Dendritic cell treated with granulocyte-macrophage colony-stimulating factor and Interleukin-4, amounts not matched to agents 40 ng/mL and 50 ng/mL, for 4 days (primary cell): ENCODE measurements at regions not wholly inside any gene's neighbourhood (a gene's known extent, or its start where the extent isn't known, plus 50 kb on each side); places are given as distances from the start of the nearest gene placed in this dataset.
"Not testable (repeated sequence)": the region's sequence is repeated elsewhere in the genome, so short reads cannot be mapped to it uniquely, and the experiment has no call there.

Experiments
- H3K27ac Mint-ChIP-seq: one replicate; pipeline ENCODE4 v1.8.0; 2022; ENCODE audit warnings: mild to moderate bottlenecking, mixed read lengths
- H3K27me3 Mint-ChIP-seq: one replicate; pipeline ENCODE4 v1.8.0; 2022; ENCODE audit warnings: mild to moderate bottlenecking, mixed read lengths
- H3K36me3 Mint-ChIP-seq: one replicate; pipeline ENCODE4 v1.8.0; 2022; ENCODE audit warnings: low read depth, mixed read lengths
- H3K4me1 Mint-ChIP-seq: one replicate; pipeline ENCODE4 v1.8.0; 2022; ENCODE audit warnings: low read depth, mixed read lengths
- H3K4me3 Mint-ChIP-seq: one replicate; pipeline ENCODE4 v1.8.0; 2022; ENCODE audit warnings: mild to moderate bottlenecking, moderate library complexity, mixed read lengths
- H3K9me3 Mint-ChIP-seq: one replicate; pipeline ENCODE4 v1.8.0; 2022; ENCODE audit warnings: mixed read lengths
- intact Hi-C: fragments of 100-400 bp; cut with micrococcal nuclease; formaldehyde crosslinking; loops from one replicate; pipeline ENCODE4 v1.15.0; 2022

DNA sequence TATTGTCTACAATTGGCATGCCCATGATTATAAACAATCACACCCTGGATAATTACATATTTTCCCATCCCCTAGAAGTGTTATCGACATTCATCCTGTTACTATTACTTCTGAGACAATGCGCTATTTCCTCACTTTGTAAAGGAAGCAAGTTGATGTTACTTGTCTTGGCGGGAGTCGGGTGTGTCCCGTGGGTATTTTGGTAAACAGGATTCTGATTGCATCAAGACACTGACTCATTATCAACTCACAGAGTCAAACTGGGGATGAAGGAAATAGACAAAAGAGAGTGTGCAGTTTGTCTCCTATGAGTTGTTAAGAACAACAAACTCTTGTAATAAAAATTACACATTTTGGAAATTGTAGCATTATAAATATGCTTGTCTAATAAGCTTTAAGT is 142.7 kb downstream of the GALR1 start:
- H3K4me3 Mint-ChIP-seq, result no peak overlapping the region
- no peaks in the 10 kb centered on the region for H3K36me3 Mint-ChIP-seq
- H3K27me3 Mint-ChIP-seq, result no peaks in the 10 kb centered on the region
- H3K9me3 Mint-ChIP-seq, result no peaks in the 10 kb centered on the region
- no peaks in the 10 kb centered on the region for H3K4me1 Mint-ChIP-seq
- intact Hi-C loops, result no loop called here
- no peak overlapping the region for H3K27ac Mint-ChIP-seq

DNA sequence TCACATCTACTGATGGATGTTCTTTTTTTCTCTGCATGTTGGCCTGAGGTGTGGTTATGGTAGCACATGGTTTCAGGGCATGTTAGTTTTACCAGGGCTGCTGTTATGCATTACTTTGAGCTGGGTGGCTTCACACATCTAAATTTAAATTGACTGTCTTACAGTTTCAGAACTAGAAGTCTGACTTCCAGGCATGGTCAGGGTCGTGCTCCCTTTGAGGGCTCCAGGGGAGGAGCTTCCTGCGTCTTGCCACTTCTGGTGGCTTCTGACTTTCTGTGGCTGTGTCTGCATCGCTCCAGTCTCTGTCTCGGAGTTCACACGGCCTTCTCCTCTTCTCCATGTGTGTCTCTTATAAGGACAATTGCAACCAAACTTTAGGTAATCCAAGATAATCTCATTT is 143.9 kb downstream of the GALR1 start:
- intact Hi-C loops, result no loop called here
- no peaks in the 10 kb centered on the region for H3K36me3 Mint-ChIP-seq
- H3K4me3 Mint-ChIP-seq, result no peak overlapping the region
- H3K4me1 Mint-ChIP-seq, result no peaks in the 10 kb centered on the region
- H3K9me3 Mint-ChIP-seq, result no peaks in the 10 kb centered on the region
- no peak overlapping the region for H3K27ac Mint-ChIP-seq
- H3K27me3 Mint-ChIP-seq, result no peaks in the 10 kb centered on the region

DNA sequence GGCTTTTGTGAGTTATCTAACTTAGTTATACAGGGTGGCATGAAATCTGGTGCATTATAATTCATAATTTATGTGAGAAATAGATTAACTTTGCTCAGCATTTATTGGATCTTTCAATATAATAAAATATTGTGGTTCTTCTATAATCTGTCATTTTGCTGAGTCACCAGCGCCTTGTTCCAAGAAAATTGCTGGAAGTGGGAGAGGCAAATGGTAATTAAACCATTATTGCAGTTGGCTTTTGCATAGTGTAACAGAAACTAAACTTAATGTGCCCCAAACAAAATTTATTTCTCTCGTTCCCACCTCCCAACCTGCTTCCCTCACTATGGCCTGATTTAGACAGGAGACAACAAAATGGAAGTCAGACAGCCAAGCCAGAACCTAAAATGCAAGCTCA is 146.3 kb downstream of the GALR1 start:
- no peak overlapping the region for H3K27ac Mint-ChIP-seq
- H3K36me3 Mint-ChIP-seq, result no peaks in the 10 kb centered on the region
- H3K4me3 Mint-ChIP-seq, result no peak overlapping the region
- no peaks in the 10 kb centered on the region for H3K9me3 Mint-ChIP-seq
- H3K27me3 Mint-ChIP-seq, result no peaks in the 10 kb centered on the region
- H3K4me1 Mint-ChIP-seq, result no peaks in the 10 kb centered on the region
- intact Hi-C loops, result no loop called here

DNA sequence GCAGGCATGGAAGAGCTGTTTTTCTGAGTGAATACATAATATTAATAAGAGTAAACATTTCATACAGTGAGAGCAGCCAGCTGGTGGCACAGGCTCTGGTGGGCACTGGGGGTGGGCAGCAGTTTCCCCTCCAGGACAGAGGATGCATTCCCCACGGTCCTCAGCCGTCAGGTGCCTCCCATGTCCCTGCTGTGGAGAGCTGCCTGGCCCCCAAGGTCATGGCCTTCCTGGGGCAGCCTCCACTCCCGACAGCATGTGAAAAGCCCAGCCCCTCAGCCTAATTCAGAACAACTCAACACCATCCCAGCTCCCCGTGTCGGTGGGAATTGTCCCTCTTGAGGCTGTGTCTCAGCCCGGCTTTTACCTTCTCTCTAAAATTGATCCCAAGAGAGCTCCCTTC is 147.4 kb downstream of the GALR1 start:
- no peak overlapping the region for H3K27ac Mint-ChIP-seq
- H3K27me3 Mint-ChIP-seq, result no peaks in the 10 kb centered on the region
- no peaks in the 10 kb centered on the region for H3K9me3 Mint-ChIP-seq
- no peaks in the 10 kb centered on the region for H3K4me1 Mint-ChIP-seq
- intact Hi-C loops, result no loop called here
- H3K36me3 Mint-ChIP-seq, result no peaks in the 10 kb centered on the region
- no peak overlapping the region for H3K4me3 Mint-ChIP-seq

DNA sequence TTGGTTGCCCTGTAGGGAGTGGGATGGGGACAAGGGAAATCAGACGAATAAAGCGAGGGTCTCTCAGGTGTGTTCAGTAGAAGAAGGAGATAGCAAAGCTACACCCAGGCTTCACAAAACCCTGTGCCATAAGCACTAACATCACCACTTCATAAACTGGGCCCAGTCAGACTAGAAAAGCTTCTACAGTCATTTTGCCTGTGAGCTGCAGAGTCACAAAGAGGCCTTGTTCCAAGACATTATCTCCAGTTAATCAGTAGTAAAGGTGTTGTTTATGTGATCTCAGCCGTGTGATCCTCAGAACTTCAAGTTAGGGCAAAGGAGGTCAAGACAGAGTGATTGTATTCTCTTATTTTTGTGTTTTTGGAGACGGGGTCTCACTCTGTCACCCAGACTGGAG is 148.0 kb downstream of the GALR1 start:
- Mint-ChIP-seq H3K27ac (no peak overlapping the region), H3K9me3 (no peaks in the 10 kb centered on the region), H3K4me3 (no peak overlapping the region), H3K36me3 (no peaks in the 10 kb centered on the region), H3K4me1 (no peaks in the 10 kb centered on the region), H3K27me3 (no peaks in the 10 kb centered on the region)
- intact Hi-C loops, result loop anchor here (2.0 kb wide), 1 partner anchor 39 kb away; no protein-coding TSS in a partner anchor

DNA sequence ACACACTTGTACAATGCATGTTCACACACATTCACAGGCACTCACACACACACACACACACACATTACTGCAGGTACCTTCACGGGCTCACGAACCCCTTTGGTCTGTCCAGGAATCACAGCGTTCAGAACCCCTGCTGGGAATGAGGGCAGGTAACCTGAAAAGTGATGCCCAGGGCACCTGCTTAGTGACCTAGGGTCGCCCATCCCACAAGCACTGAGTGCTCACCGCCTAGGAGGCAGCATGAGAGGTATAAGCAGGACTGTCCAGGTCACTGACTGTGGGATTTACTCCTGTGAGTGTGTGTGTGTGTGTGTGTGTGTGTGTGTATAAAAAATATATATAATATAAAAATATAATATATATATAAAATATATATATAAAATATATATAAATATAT is 150.9 kb downstream of the GALR1 start:
- intact Hi-C loops, result no loop called here
- H3K36me3 Mint-ChIP-seq, result no peaks in the 10 kb centered on the region
- H3K27me3 Mint-ChIP-seq, result no peaks in the 10 kb centered on the region
- no peaks in the 10 kb centered on the region for H3K9me3 Mint-ChIP-seq
- H3K27ac Mint-ChIP-seq, result no peak overlapping the region
- H3K4me1 Mint-ChIP-seq, result no peaks in the 10 kb centered on the region
- H3K4me3 Mint-ChIP-seq, result no peak overlapping the region

DNA sequence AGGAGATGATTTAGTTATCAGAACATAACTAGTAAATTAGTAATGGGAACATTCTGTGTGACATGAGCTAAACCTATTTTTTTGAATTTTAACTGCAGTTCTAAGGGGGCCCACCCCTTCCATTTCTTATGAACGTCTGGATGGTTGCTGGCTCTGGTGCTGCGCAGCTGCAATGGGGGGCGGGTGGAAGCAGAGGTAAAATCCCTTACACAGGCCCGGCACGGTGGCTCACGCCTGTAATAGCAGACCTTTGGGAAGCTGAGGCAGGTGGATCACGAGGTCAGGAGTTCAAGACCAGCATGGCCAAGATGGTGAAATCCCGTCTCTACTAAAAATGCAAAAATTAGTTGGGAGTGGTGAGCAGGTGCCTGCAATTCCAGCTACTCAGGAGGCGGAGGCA is 151.5 kb downstream of the GALR1 start:
- H3K9me3 Mint-ChIP-seq, result no peaks in the 10 kb centered on the region
- no peak overlapping the region for H3K4me3 Mint-ChIP-seq
- H3K36me3 Mint-ChIP-seq, result no peaks in the 10 kb centered on the region
- intact Hi-C loops, result no loop called here
- H3K4me1 Mint-ChIP-seq, result no peaks in the 10 kb centered on the region
- H3K27ac Mint-ChIP-seq, result no peak overlapping the region
- H3K27me3 Mint-ChIP-seq, result no peaks in the 10 kb centered on the region

DNA sequence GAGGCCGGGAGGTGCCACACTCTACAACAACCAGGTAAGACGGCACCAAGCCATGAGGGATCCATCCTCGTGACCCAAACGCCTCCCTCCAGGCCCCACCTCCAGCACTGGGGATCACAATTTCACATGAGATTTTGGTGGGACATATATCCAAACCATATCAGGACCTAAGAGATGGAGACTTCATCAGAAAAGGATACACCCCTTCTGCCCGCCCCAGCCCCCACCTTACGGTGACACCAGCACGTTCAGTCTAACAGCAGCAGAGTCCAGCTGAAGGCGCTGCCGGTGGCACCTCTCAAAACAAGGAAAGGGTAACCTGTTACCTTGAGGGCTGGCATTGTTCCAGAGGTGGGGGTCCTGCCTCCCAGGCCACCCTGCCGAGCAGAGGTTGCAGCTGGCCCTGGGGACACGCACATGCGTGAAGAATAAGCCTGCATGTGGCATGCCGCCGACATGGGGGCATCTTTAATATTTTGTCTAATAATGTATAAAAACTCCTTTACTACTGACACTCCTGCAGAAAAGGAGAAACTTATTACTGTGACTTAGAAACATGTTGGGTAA is 154.4 kb downstream of the GALR1 start:
- H3K27ac Mint-ChIP-seq, result no peak overlapping the region
- intact Hi-C loops, result no loop called here

DNA sequence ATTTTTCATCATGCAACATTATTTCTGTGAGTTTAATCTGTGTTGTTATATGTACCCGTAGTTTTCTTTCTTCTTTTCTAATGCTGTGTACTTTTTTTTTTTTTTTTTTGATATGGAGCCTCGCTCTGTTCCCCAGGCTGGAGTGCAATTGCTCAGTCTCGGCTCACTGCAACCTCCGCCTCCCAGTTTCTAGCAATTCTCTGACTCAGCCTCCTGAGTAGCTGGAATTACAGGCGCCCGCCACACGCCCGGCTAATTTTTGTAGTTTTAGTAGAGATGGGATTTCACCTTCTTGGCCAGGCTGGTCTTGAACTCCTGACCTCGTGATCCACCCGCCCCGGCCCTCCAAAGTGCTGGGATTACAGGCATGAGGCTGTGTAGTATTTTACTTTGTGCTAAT is 155.4 kb downstream of the GALR1 start:
- H3K27ac Mint-ChIP-seq, result no peak overlapping the region

More for the DNA sequence above, 154.4 kb downstream of the GALR1 start:
- no peaks in the 10 kb centered on the region for H3K9me3 Mint-ChIP-seq
- no peaks in the 10 kb centered on the region for H3K27me3 Mint-ChIP-seq
- H3K4me3 Mint-ChIP-seq, result no peak overlapping the region
- H3K36me3 Mint-ChIP-seq, result no peaks in the 10 kb centered on the region
- H3K4me1 Mint-ChIP-seq, result no peaks in the 10 kb centered on the region

DNA sequence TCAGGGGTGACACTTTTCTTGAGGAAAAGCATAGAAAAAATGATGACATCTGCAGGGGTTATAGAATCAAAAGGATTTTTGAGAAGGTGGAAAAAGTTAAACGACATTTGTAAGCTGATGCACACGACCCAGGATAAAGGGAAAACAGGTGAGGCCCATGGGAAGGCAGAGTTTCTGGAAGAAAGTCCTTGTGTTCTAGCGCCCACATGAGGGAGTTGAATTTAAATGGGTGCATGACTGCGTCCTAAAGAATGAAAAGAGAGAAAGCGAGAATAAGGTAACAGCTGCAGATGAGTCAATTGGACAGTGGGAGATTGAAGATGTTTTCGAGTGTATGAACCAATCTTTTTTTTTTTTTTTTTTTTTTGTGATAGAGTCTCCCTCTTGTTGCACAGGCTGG is 158.1 kb downstream of the GALR1 start:
- no peak overlapping the region for H3K4me3 Mint-ChIP-seq
- intact Hi-C loops, result no loop called here

More for the DNA sequence above, 155.4 kb downstream of the GALR1 start:
- Mint-ChIP-seq H3K36me3 (no peaks in the 10 kb centered on the region), H3K4me3 (no peak overlapping the region), H3K4me1 (no peaks in the 10 kb centered on the region), H3K9me3 (no peaks in the 10 kb centered on the region), H3K27me3 (no peaks in the 10 kb centered on the region)
- intact Hi-C loops, result no loop called here

DNA sequence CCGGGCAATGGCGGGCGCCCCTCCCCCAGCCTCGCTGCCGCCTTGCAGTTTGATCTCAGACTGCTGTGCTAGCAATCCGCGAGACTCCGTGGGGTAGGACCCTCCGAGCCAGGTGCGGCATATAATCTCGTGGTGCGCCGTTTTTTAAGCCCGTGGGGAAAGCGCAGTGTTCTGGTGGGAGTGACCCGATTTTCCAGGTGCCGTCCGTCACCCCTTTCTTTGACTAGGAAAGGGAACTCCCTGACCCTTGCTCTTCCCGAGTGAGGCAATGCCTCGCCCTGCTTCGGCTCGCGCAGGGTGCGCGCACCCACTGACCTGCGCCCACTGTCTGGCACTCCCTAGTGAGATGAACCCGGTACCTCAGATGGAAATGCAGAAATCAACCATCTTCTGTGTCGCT is 171.9 kb downstream of the GALR1 start:
- H3K9me3 Mint-ChIP-seq, H3K4me1 Mint-ChIP-seq, H3K36me3 Mint-ChIP-seq, intact Hi-C loops, H3K27ac Mint-ChIP-seq, H3K4me3 Mint-ChIP-seq, H3K27me3 Mint-ChIP-seq: not testable (repeated sequence)

More for the DNA sequence above, 158.1 kb downstream of the GALR1 start:
- H3K9me3 Mint-ChIP-seq, result no peaks in the 10 kb centered on the region
- no peaks in the 10 kb centered on the region for H3K36me3 Mint-ChIP-seq
- no peaks in the 10 kb centered on the region for H3K4me1 Mint-ChIP-seq
- no peaks in the 10 kb centered on the region for H3K27me3 Mint-ChIP-seq
- no peak overlapping the region for H3K27ac Mint-ChIP-seq

DNA sequence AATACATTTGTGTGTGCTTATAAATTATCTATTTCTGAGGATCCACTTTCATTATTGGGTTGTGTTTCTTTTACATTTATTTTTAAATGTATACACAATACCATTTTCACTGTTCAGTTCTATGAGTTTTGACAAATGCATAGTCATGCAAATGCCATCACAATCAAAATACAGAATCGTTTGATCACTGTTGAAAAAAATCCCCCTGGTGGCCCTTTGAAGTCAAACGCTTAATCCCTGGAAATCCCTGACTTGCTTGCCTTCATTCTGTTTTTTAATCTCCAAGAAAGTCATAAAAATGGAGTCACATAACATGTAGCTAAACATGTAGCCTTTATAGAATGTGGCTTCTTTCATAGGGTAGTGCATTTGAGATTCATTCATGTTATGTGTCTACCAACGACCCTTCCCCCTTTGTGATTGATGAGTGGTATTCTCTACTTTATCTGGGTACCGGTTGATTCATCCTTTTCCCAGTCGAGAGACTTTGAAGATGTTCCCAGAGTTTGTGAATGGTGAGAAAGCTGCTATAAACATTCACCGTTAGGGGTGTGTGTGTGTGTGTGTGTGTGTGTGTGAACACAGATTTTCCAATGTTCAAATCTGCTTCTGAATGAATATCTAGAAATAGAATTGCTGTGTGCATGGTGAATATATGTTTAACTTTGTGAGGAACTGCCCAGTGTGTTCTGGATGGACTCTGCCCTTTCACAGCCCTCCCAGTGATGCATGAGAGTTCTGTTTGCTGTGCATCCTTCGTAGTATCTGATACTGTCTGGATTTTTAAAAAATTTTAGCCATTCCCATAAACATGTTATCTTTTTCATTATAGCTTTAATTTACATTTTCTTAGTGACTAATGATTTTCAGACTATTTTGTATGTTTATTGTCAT is 173.6 kb downstream of the GALR1 start:
- H3K4me1 Mint-ChIP-seq, result no peaks in the 10 kb centered on the region
- no peak overlapping the region for H3K27ac Mint-ChIP-seq
- no peaks in the 10 kb centered on the region for H3K9me3 Mint-ChIP-seq
- intact Hi-C loops, result no loop called here
- no peak overlapping the region for H3K4me3 Mint-ChIP-seq
- no peaks in the 10 kb centered on the region for H3K27me3 Mint-ChIP-seq
- H3K36me3 Mint-ChIP-seq, result no peaks in the 10 kb centered on the region

DNA sequence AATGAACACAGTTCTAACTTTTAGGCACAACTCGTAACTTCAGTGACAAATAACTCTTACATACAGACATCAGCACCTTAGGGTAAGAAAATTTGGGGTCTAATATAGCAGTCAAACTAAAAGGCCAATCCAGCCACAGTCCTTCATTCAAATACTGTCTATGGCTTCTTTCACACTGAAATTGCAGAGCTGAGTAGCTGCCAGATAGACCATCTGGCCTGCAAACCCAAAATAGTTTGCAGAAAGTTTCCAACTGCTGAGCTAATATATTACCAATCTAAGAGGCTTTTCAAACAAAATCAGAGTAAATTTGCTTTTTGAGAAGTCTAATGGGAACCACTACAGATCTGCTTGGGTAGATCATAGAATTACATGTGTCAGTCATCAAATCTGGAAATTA is 183.4 kb downstream of the GALR1 start:
- Mint-ChIP-seq H3K9me3 (no peaks in the 10 kb centered on the region), H3K4me1 (no peaks in the 10 kb centered on the region), H3K27ac (no peak overlapping the region), H3K36me3 (no peaks in the 10 kb centered on the region), H3K27me3 (peaks cover 1% of the 10 kb centered on the region), H3K4me3 (no peak overlapping the region)
- intact Hi-C loops, result no loop called here

DNA sequence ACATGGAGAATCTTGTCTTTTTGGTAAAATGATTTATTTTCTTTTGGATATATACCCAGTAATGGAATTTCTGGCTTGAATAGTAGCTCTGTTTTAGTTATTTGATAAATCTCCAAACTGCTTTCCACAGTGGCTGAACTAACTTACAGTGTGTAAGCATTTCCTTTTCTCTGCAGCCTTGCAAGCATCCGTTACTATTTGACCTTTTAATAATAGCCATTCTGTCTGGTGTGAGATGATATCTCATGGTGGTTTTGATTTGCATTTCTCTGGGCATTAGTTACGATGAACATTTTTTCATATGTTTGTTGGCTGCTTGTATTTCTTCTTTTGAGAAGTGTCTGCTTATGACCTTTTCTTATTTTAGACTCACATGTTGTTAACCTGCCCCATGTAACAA is 190.2 kb downstream of the GALR1 start:
- Mint-ChIP-seq H3K36me3 (no peaks in the 10 kb centered on the region), H3K9me3 (no peaks in the 10 kb centered on the region), H3K4me1 (no peaks in the 10 kb centered on the region), H3K4me3 (no peak overlapping the region), H3K27ac (no peak overlapping the region), H3K27me3 (peaks cover 1% of the 10 kb centered on the region)
- intact Hi-C loops, result no loop called here

DNA sequence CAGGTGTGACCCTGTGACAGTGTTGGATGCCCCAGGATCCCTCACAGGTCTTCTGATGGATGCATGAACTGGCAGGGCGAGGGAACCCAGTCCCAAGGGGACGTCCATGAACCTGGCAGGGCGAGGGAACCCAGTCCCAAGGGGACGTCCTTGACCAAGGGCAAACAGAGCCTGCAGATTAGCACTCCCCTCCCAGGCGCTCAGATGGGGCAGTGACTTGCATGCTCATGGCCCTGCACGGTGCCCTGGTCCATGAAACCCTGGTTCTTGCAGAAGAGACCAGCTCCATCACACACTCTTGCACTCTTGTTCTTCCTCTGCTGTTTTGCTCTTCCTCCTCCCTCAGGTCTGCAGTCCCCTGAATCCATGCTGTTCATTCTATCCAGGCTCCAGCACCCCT is 192.7 kb downstream of the GALR1 start:
- Mint-ChIP-seq H3K27me3 (peaks cover 1% of the 10 kb centered on the region), H3K4me3 (no peak overlapping the region), H3K27ac (no peak overlapping the region), H3K4me1 (no peaks in the 10 kb centered on the region), H3K36me3 (no peaks in the 10 kb centered on the region), H3K9me3 (no peaks in the 10 kb centered on the region)
- intact Hi-C loops, result no loop called here
